ENCODE measurements at regions not wholly inside any gene's neighbourhood (a gene's known extent, or its start where the extent isn't known, plus 50 kb on each side); places are given as distances from the start of the nearest gene placed in this dataset.

DNA sequence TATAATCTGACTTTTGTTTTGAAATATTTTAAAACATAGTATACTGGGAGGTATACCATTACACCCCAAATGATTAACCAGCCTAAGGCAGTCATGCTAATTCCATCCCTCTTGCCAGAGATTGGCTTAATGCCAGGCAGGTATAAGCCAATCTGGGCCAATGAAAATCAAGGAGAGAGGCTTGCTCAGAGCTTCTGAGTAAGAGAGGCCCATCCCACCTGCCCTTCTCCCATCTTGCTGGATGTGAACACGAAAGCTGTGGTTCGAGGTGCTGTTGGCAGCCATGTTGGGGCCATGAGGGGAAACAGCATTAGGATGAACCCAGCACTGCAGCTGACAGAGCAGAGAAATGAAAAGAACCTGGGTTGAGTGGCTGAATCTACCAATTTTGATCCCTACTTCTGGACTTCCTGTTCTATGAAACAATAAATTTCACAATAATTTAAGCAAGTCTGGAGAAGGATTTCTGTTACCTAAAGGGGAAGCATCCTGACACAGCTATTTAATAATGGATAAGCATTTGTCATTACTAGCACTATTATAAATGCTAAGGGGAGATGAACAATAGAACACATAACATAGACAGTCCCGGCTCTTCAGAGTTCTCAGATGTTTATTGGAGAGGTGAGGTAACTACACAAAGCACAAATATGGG lies 152.3 kb downstream of the CDC5L start:
- no peak for TF ChIP-seq YY1 (IDR thresholded peaks at IDR 0.05; ENCODE audit: low read depth)
- TF ChIP-seq, protein P1, sequence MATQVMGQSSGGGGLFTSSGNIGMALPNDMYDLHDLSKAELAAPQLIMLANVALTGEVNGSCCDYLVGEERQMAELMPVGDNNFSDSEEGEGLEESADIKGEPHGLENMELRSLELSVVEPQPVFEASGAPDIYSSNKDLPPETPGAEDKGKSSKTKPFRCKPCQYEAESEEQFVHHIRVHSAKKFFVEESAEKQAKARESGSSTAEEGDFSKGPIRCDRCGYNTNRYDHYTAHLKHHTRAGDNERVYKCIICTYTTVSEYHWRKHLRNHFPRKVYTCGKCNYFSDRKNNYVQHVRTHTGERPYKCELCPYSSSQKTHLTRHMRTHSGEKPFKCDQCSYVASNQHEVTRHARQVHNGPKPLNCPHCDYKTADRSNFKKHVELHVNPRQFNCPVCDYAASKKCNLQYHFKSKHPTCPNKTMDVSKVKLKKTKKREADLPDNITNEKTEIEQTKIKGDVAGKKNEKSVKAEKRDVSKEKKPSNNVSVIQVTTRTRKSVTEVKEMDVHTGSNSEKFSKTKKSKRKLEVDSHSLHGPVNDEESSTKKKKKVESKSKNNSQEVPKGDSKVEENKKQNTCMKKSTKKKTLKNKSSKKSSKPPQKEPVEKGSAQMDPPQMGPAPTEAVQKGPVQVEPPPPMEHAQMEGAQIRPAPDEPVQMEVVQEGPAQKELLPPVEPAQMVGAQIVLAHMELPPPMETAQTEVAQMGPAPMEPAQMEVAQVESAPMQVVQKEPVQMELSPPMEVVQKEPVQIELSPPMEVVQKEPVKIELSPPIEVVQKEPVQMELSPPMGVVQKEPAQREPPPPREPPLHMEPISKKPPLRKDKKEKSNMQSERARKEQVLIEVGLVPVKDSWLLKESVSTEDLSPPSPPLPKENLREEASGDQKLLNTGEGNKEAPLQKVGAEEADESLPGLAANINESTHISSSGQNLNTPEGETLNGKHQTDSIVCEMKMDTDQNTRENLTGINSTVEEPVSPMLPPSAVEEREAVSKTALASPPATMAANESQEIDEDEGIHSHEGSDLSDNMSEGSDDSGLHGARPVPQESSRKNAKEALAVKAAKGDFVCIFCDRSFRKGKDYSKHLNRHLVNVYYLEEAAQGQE (IDR thresholded peaks at IDR 0.05; ENCODE audit: low read depth): no peak
